K562 (cell line): ENCODE measurements at regions not wholly inside any gene's neighbourhood (a gene's known extent, or its start where the extent isn't known, plus 50 kb on each side); places are given as distances from the start of the nearest gene placed in this dataset.

Experiments used
- ATAC-seq: fragments of 200-7000 bp; cut with Tn5 transposase; 3 replicates; pipeline ENCODE4 v1.9.1; 2020; ENCODE audit warnings: moderate library complexity
- BruUV-seq: library from RNA; stranded (reverse); fragments of 400-500 nt; replicated peaks from 2 replicates; lab custom pipeline; 2021; lab: Mats Ljungman, UMichigan
- CTCF ChIA-PET: fragments of 300-600 bp; formaldehyde crosslinking; extraction: SDS; loops from one replicate; lab custom pipeline; 2021; ENCODE audit warnings: low intra/inter-chr PET ratio; lab: Yijun Ruan, JAX
- POLR2A ChIA-PET: fragments of 300-600, 350-650 bp; sonication (Branson Sonifier 250); formaldehyde crosslinking; extraction: SDS; loops from one replicate; lab custom pipeline; 2021; ENCODE audit warnings: antibody characterized with exemption, inconsistent platforms; lab: Yijun Ruan, JAX
- DNase-seq, 4 experiments: peaks; one replicate each; pipeline versions ENCODE4 v3.0.0 to v3.0.0-alpha.2; 2011 to 2018; ENCODE audit warnings: low spot score in 3 of 4, mixed read lengths in 3 of 4; ENCODE audit errors: extremely low read depth in 1 of 4
- FAIRE-seq: peaks from 2 replicates; lab custom pipeline; 2011; peaks lifted over from hg19 to GRCh38; lab: Jason Lieb, UNC
- H2AFZ ChIP-seq: 2 replicates; pipeline ENCODE4 v1.6.0; 2011; ENCODE audit warnings: low read depth, low read length, control low read depth, inconsistent platforms
- H3K27ac ChIP-seq: fragments of 200-600 bp; 3 replicates; pipeline ENCODE4 v1.8.0; 2011; ENCODE audit warnings: low read depth, mild to moderate bottlenecking, control low read depth, inconsistent platforms, low read length, moderate library complexity, mixed read lengths; ENCODE audit errors: extremely low read depth
- H3K27me3 ChIP-seq, 2 experiments: fragments of 300-600 bp in 1 of 2; 2 replicates in 1 of 2; 3 replicates in 1 of 2; pipeline versions ENCODE4 v1.6.0 to v1.8.0; 2011; ENCODE audit warnings: inconsistent platforms in 2 of 2, low read length in 2 of 2, mild to moderate bottlenecking in 1 of 2, mixed read lengths in 1 of 2, moderate library complexity in 1 of 2; ENCODE audit not compliant: control insufficient read depth in 2 of 2, insufficient read depth in 2 of 2
- H3K36me3 ChIP-seq: fragments of 300-600 bp; 3 replicates; pipeline ENCODE4 v1.8.0; 2011; ENCODE audit warnings: mild to moderate bottlenecking, low read length, inconsistent platforms; ENCODE audit not compliant: control insufficient read depth, insufficient read depth
- H3K4me1 ChIP-seq, 2 experiments: fragments of 200-600 bp in 1 of 2; replicated peaks in 1 of 2; 2 replicates in 1 of 2; 3 replicates in 1 of 2; pipeline versions ENCODE4 v1.5.1 to v1.8.0; 2011; ENCODE audit warnings: inconsistent platforms in 2 of 2, low read length in 2 of 2, mild to moderate bottlenecking in 1 of 2, mixed read lengths in 1 of 2, moderate library complexity in 1 of 2; ENCODE audit not compliant: control insufficient read depth in 2 of 2, insufficient read depth in 2 of 2
- H3K4me2 ChIP-seq: 2 replicates; pipeline ENCODE4 v1.6.1; 2011; ENCODE audit warnings: low read length, control low read depth, inconsistent platforms, mixed read lengths; ENCODE audit not compliant: insufficient read depth
- H3K4me3 ChIP-seq: fragments of 200-600 bp; sonication (generic), shearing (Covaris generic); 2 replicates; pipeline ENCODE4 v1.5.1; 2016; ENCODE audit warnings: control low read depth, inconsistent platforms
- H3K79me2 ChIP-seq: fragments of 200-600 bp; 3 replicates; pipeline ENCODE4 v1.8.0; 2011; ENCODE audit warnings: low read length, inconsistent platforms; ENCODE audit not compliant: control insufficient read depth, insufficient read depth
- H3K9ac ChIP-seq, 2 experiments: 2 replicates each; pipeline versions ENCODE4 v1.6.0 to v1.6.1; 2011; ENCODE audit warnings: low read depth in 2 of 2, low read length in 2 of 2, control low read depth in 1 of 2, inconsistent platforms in 1 of 2, mild to moderate bottlenecking in 1 of 2, mixed read lengths in 1 of 2; ENCODE audit not compliant: insufficient read depth in 1 of 2
- H3K9me1 ChIP-seq: one replicate; pipeline ENCODE4 v1.6.0; 2011; ENCODE audit warnings: inconsistent platforms, mild to moderate bottlenecking, low read length, moderate library complexity; ENCODE audit not compliant: control insufficient read depth, insufficient read depth
- H3K9me3 ChIP-seq: replicated peaks from 2 replicates; pipeline ENCODE4 v1.5.1; 2011; ENCODE audit warnings: low read depth, low read length, inconsistent platforms; ENCODE audit not compliant: control insufficient read depth, insufficient read depth
- H4K20me1 ChIP-seq: replicated peaks from 2 replicates; pipeline ENCODE4 v1.6.1; 2011; ENCODE audit warnings: low read length, inconsistent platforms, mixed read lengths; ENCODE audit not compliant: control insufficient read depth, insufficient read depth
- CBX8 ChIP-seq: fragments of 200-600 bp; sonication (generic); IDR thresholded peaks from 2 replicates; pipeline ENCODE4 v1.6.1; 2012; ENCODE audit warnings: borderline replicate concordance, mixed run types, low read depth, mild to moderate bottlenecking, moderate library complexity, mixed read lengths, low read length, control low read depth, inconsistent platforms; ENCODE audit not compliant: poor library complexity, severe bottlenecking; ENCODE audit errors: extremely low read depth
- NFYB ChIP-seq: IDR thresholded peaks from 2 replicates; pipeline ENCODE4 v1.6.1; 2011; ENCODE audit warnings: mild to moderate bottlenecking, moderate library complexity; ENCODE audit not compliant: insufficient read length; ENCODE audit errors: extremely low read depth
- REST ChIP-seq, 2 experiments: fragments of 450-650 bp; formaldehyde crosslinking in 1 of 2; IDR thresholded peaks; 2 replicates each; pipeline versions ENCODE4 v1.4.0 to v1.6.1; 2014 to 2020; ENCODE audit warnings: mild to moderate bottlenecking in 2 of 2, borderline replicate concordance in 1 of 2, low read depth in 1 of 2
- RUNX1 ChIP-seq: sonication (generic); IDR thresholded peaks from 2 replicates; pipeline ENCODE4 v1.6.1; 2016; ENCODE audit warnings: antibody characterized with exemption, low read depth
- WGBS: fragments of 100-300 bp; shearing (Covaris generic); methylation state at CpG from one replicate; pipeline ENCODE4 v1.1.6; 2016; ENCODE audit warnings: low coverage, mixed read lengths; ENCODE audit not compliant: insufficient coverage; ENCODE audit errors: missing lambda C conversion rate; 5-methylcytosine and 5-hydroxymethylcytosine counted together
- in situ Hi-C: fragments of 300-500 bp; cut with MboI; formaldehyde crosslinking; loops from 4 replicates; pipeline ENCODE4 v1.15.0; 2018; ENCODE audit warnings: inconsistent platforms, mixed read lengths
- intact Hi-C: fragments of 100-400 bp; cut with micrococcal nuclease; formaldehyde crosslinking; loops from 2 replicates; pipeline ENCODE4 v1.14.2; 2022

- H2AFZ ChIP-seq = no peak overlapping the region
- DNase-seq (no peak), FAIRE-seq (no peak), ATAC-seq (no peak)
- no peaks in the 10 kb centered on the region for H3K79me2 ChIP-seq
- CTCF ChIA-PET = interaction anchor here (0.6 kb wide), 1 partner anchor 1442 kb away, joined by 4 read pairs; no protein-coding TSS in a partner anchor
- no peaks in the 10 kb centered on the region for H4K20me1 ChIP-seq
- H3K9me1 ChIP-seq = no peaks in the 10 kb centered on the region
- no peaks in the 10 kb centered on the region for H3K9me3 ChIP-seq
- H3K27me3 ChIP-seq = peaks cover 26 to 61% of the 10 kb centered on the region in 2 experiments
- in situ Hi-C loops (loop anchor here (10.0 to 25.0 kb wide), 2 partner anchors 969 to 1257 kb away; no protein-coding TSS in a partner anchor), intact Hi-C loops (loop anchor here (2.0 to 10.0 kb wide), 3 partner anchors 709 to 979 kb away; no protein-coding TSS in a partner anchor)
- POLR2A ChIA-PET = no interaction called here
- H3K4me2 ChIP-seq = no peak overlapping the region
- H3K9ac ChIP-seq = no peak overlapping the region
- no peaks in the 10 kb centered on the region; a peak in 2 of 5 replicates for H3K4me1 ChIP-seq
- TF ChIP-seq NFYB = peak; percentile 15
- TF ChIP-seq CBX8 = no peak
- H3K27ac ChIP-seq = no peak overlapping the region
- H3K36me3 ChIP-seq = no peaks in the 10 kb centered on the region
- no peak overlapping the region for H3K4me3 ChIP-seq
- no TSS peak for BruUV-seq
Measured at GRCh38 chr2:158743879-158744278, 51.2 kb upstream of the DAPL1 start.

- FAIRE-seq (peak; percentile 70), DNase-seq (peak in 2 of 4 experiments; percentile 32 to 58), ATAC-seq (peak; percentile 88)
- Histone ChIP-seq H3K4me2 (no peak overlapping the region), H4K20me1 (no peaks in the 10 kb centered on the region), H3K36me3 (no peaks in the 10 kb centered on the region), H3K9ac (no peak overlapping the region), H3K27ac (no peak overlapping the region), H2AFZ (no peak overlapping the region), H3K9me3 (no peaks in the 10 kb centered on the region), H3K4me3 (no peak overlapping the region), H3K79me2 (no peaks in the 10 kb centered on the region), H3K9me1 (no peaks in the 10 kb centered on the region), H3K27me3 (peaks cover 26 to 55% of the 10 kb centered on the region in 2 experiments), H3K4me1 (no peaks in the 10 kb centered on the region; a peak in 2 of 5 replicates)
- intact Hi-C loops = loop anchor here (1.0 to 10.0 kb wide), 5 partner anchors 288 to 980 kb away; partner anchors contain the start of genes CCDC148 and PKP4
- CTCF ChIA-PET = interaction anchor here (0.6 to 1.5 kb wide), 5 partner anchors 566 to 1443 kb away, joined by 3 to 7 read pairs (median 5); no protein-coding TSS in a partner anchor
- in situ Hi-C loops = loop anchor here (5.0 to 25.0 kb wide), 3 partner anchors 713 to 1258 kb away; no protein-coding TSS in a partner anchor
- 6% methylated on average over 16 of the region's 16 CpGs for WGBS
- BruUV-seq = no TSS peak
- POLR2A ChIA-PET = interaction anchor here (1.3 kb wide), 1 partner anchor 9 kb away, joined by 3 read pairs; no protein-coding TSS in a partner anchor
- no peak for TF ChIP-seq RUNX1
- peak; percentile 60; the same call in 1 of the 2 replicates for TF ChIP-seq REST (IDR thresholded peaks at IDR 0.05; ENCODE audit: borderline replicate concordance)
- no peak for TF ChIP-seq REST (CRISPR knock-in tag; IDR thresholded peaks at IDR 0.05; ENCODE audit: low read depth)
Measured at GRCh38 chr2:158745067-158745865, 49.9 kb upstream of the DAPL1 start.
